ENCODE measurements at regions not wholly inside any gene's neighbourhood (a gene's known extent, or its start where the extent isn't known, plus 50 kb on each side); places are given as distances from the start of the nearest gene placed in this dataset.

DNA sequence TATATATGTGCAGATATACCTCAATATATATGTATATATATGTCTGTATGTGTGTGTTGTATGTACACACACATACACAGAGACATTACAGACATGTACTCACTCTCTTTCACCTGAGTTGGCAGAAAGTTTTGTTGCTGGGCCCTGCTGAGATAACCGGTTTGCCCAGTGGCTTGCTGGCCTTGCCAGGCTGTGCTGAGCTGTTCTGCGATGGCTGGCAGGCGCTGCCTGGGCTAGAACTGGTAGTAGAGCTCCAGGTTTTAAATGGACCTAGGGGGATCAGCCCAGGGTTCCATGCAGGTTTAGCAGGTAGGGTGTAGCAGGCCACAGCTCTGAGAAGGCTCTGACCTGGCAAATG, 394.3 kb downstream of the GADD45G start:
- Histone ChIP-seq H3K4me3 (ENCODE audit: low read depth, low read length, poor library complexity, severe bottlenecking) (no peak overlapping the region), H4K20me1 (ENCODE audit: insufficient read depth, low read length) (no peaks in the 10 kb centered on the region), H3K4me1 (ENCODE audit: insufficient read depth, low read length, severe bottlenecking) (no peaks in the 10 kb centered on the region), H3K27me3 (ENCODE audit: insufficient read depth, low read length) (peaks cover 3% of the 10 kb centered on the region; the same call in 1 of the 2 replicates), H3K9me3 (ENCODE audit: low read length) (no peaks in the 10 kb centered on the region), H3K4me2 (ENCODE audit: low read length) (no peak overlapping the region), H3K9me2 (ENCODE audit: low read depth, low read length) (no peaks in the 10 kb centered on the region), H3K79me2 (ENCODE audit: insufficient read depth, low read length) (no peaks in the 10 kb centered on the region), H3K27ac (ENCODE audit: low read depth, low read length, poor library complexity, severe bottlenecking) (no peak overlapping the region), H3K36me3 (ENCODE audit: insufficient read depth, low read length) (no peaks in the 10 kb centered on the region), H3F3A (ENCODE audit: insufficient read depth, low read length) (no peaks in the 10 kb centered on the region), H2AFZ (ENCODE audit: low read length) (no peak overlapping the region), H3K9ac (ENCODE audit: low read length) (no peak overlapping the region)
- TF ChIP-seq, protein P1, sequence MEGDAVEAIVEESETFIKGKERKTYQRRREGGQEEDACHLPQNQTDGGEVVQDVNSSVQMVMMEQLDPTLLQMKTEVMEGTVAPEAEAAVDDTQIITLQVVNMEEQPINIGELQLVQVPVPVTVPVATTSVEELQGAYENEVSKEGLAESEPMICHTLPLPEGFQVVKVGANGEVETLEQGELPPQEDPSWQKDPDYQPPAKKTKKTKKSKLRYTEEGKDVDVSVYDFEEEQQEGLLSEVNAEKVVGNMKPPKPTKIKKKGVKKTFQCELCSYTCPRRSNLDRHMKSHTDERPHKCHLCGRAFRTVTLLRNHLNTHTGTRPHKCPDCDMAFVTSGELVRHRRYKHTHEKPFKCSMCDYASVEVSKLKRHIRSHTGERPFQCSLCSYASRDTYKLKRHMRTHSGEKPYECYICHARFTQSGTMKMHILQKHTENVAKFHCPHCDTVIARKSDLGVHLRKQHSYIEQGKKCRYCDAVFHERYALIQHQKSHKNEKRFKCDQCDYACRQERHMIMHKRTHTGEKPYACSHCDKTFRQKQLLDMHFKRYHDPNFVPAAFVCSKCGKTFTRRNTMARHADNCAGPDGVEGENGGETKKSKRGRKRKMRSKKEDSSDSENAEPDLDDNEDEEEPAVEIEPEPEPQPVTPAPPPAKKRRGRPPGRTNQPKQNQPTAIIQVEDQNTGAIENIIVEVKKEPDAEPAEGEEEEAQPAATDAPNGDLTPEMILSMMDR (IDR thresholded peaks at IDR 0.05; ENCODE audit: low read length), result no peak

DNA sequence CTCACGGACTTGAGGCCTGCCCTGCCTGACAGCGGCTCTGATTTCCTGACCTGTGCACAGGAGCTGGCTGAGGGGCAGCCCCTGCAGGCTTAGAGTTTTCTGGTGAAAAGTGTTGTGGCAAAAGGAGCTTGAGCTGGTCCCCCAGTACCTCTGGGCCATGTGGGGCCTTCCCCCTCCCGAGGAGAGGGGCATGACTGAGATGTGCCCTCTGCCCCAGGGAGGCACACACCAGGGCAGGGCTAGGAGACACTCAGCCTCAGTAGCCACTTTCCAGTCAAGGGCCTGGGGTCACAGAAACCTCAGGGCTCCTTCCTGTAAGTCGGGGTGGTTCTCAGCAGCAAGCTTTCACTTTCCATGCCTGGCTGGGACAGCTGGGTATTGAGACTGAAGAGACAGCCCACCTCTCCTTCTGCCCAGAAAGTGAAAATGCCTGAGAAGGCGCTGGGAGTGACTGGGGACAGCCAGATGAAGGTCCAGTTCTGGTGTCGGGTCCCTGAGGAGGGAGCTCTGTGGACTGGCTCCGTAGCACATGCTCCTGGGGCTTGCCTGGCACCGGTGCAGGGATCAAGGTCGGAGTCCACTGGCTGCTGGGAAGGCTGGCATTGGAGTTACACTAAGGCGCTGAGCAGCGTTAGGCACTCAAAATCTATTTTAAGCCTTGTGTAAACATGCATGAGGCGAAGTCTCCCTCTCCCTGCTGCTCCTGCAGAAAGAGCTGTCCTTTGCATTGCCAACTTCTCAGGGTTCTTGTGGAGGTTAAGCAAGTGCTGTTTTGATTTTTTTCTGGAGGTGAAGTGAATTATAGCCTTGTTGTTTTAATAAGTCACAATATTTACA, 394.9 kb downstream of the GADD45G start:
- Histone ChIP-seq H4K20me1 (ENCODE audit: insufficient read depth, low read length) (no peaks in the 10 kb centered on the region), H3K9me2 (ENCODE audit: low read depth, low read length) (no peaks in the 10 kb centered on the region), H3K27ac (ENCODE audit: low read depth, low read length, poor library complexity, severe bottlenecking) (no peak overlapping the region), H3K4me3 (ENCODE audit: low read depth, low read length, poor library complexity, severe bottlenecking) (no peak overlapping the region), H3K27me3 (ENCODE audit: insufficient read depth, low read length) (peaks cover 3% of the 10 kb centered on the region; the same call in 1 of the 2 replicates), H3F3A (ENCODE audit: insufficient read depth, low read length) (no peaks in the 10 kb centered on the region), H2AFZ (ENCODE audit: low read length) (no peak overlapping the region), H3K79me2 (ENCODE audit: insufficient read depth, low read length) (no peaks in the 10 kb centered on the region), H3K36me3 (ENCODE audit: insufficient read depth, low read length) (no peaks in the 10 kb centered on the region), H3K9ac (ENCODE audit: low read length) (no peak overlapping the region), H3K9me3 (ENCODE audit: low read length) (no peaks in the 10 kb centered on the region), H3K4me1 (ENCODE audit: insufficient read depth, low read length, severe bottlenecking) (no peaks in the 10 kb centered on the region), H3K4me2 (ENCODE audit: low read length) (no peak overlapping the region)
- TF ChIP-seq, protein P1 (IDR thresholded peaks at IDR 0.05; ENCODE audit: low read length), result no peak
- no peak for TF ChIP-seq EZH2 (IDR thresholded peaks at IDR 0.05; ENCODE audit: borderline replicate concordance, low read length)

DNA sequence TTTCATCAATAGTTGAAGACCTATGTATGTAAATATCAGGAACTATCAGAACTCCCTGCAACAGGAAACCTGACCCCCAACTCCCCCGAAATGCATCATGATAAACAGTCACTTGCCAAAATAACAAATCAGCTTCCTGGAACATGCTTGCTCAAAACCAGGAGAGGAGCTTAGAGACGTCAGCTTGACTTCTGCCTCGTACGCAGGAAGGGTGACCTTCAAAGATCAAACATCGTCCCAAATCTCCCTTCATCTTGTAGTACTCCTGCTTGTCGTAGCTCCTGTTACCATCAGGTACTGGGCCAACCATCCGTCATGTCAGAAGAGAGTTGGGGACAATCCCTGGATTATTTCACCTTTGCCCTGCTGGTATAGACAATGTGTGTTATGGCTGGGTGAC, 396.1 kb downstream of the GADD45G start:
- no peak for TF ChIP-seq EZH2 (IDR thresholded peaks at IDR 0.05; ENCODE audit: borderline replicate concordance, low read length)
- TF ChIP-seq, protein P1 (IDR thresholded peaks at IDR 0.05; ENCODE audit: low read length), result no peak
- Histone ChIP-seq H3K9ac (ENCODE audit: low read length) (no peak overlapping the region), H2AFZ (ENCODE audit: low read length) (no peak overlapping the region)

More for the DNA sequence above, 396.1 kb downstream of the GADD45G start:
- no peak overlapping the region for H3K27ac ChIP-seq (ENCODE audit: low read depth, low read length, poor library complexity, severe bottlenecking)
- no peaks in the 10 kb centered on the region for H3K4me1 ChIP-seq (ENCODE audit: insufficient read depth, low read length, severe bottlenecking)
- no peak overlapping the region for H3K4me2 ChIP-seq (ENCODE audit: low read length)
- peaks cover 3% of the 10 kb centered on the region; the same call in 1 of the 2 replicates for H3K27me3 ChIP-seq (ENCODE audit: insufficient read depth, low read length)
- no peaks in the 10 kb centered on the region for H3F3A ChIP-seq (ENCODE audit: insufficient read depth, low read length)
- no peaks in the 10 kb centered on the region for H3K9me2 ChIP-seq (ENCODE audit: low read depth, low read length)
- no peaks in the 10 kb centered on the region for H4K20me1 ChIP-seq (ENCODE audit: insufficient read depth, low read length)
- H3K79me2 ChIP-seq (ENCODE audit: insufficient read depth, low read length), result no peaks in the 10 kb centered on the region
- H3K36me3 ChIP-seq (ENCODE audit: insufficient read depth, low read length), result no peaks in the 10 kb centered on the region
- H3K4me3 ChIP-seq (ENCODE audit: low read depth, low read length, poor library complexity, severe bottlenecking), result no peak overlapping the region
- H3K9me3 ChIP-seq (ENCODE audit: low read length), result no peaks in the 10 kb centered on the region

All from OCI-LY1 (cell line).